Thymus (tissue), 11 donors: ENCODE measurements at regions not wholly inside any gene's neighbourhood (a gene's known extent, or its start where the extent isn't known, plus 50 kb on each side); places are given as distances from the start of the nearest gene placed in this dataset.

Source experiments
- DNase-seq, 9 donors: peaks; one replicate each; pipeline ENCODE4 v3.0.0-alpha.2; 2013; ENCODE audit warnings: low spot score in 9 of 9, low read depth in 6 of 9, missing footprints in 1 of 9
- H3K27ac ChIP-seq, 2 donors: one replicate each; pipeline ENCODE4 v1.5.1; 2013; ENCODE audit warnings: control low read depth in 1 of 2, low read depth in 1 of 2, low read length in 1 of 2, mild to moderate bottlenecking in 1 of 2, moderate library complexity in 1 of 2
- H3K27me3 ChIP-seq, 2 donors: one replicate each; pipeline ENCODE4 v1.5.1; 2013; ENCODE audit warnings: low read length in 1 of 2; ENCODE audit not compliant: control insufficient read depth in 2 of 2, insufficient read depth in 1 of 2
- H3K36me3 ChIP-seq, 2 donors: one replicate each; pipeline ENCODE4 v1.5.1; 2013; ENCODE audit warnings: low read length in 1 of 2, mild to moderate bottlenecking in 1 of 2, moderate library complexity in 1 of 2; ENCODE audit not compliant: control insufficient read depth in 2 of 2, insufficient read depth in 2 of 2
- H3K4me1 ChIP-seq, 2 donors: one replicate each; pipeline ENCODE4 v1.5.1; 2013; ENCODE audit warnings: low read length in 2 of 2; ENCODE audit not compliant: control insufficient read depth in 2 of 2, insufficient read depth in 2 of 2
- H3K4me3 ChIP-seq, 2 donors: one replicate each; pipeline ENCODE4 v1.5.1; 2013; ENCODE audit warnings: low read length in 2 of 2, control low read depth in 1 of 2, mild to moderate bottlenecking in 1 of 2
- H3K9me3 ChIP-seq, 2 donors: one replicate each; pipeline ENCODE4 v1.5.1; 2013; ENCODE audit warnings: low read length in 1 of 2, mild to moderate bottlenecking in 1 of 2; ENCODE audit not compliant: control insufficient read depth in 2 of 2, insufficient read depth in 1 of 2
- WGBS: extraction: QIAGEN DNeasy Blood & Tissue Kit; methylation state at CpG from one replicate; pipeline ENCODE4 v1.1.7; 2013; 5-methylcytosine and 5-hydroxymethylcytosine counted together
- donor health status: healthy.

- no peaks in the 10 kb centered on the region for H3K9me3 ChIP-seq
- H3K27ac ChIP-seq: no peak overlapping the region
- H3K4me1 ChIP-seq: peaks cover 0 to 19% of the 10 kb centered on the region in 2 donors
- DNase-seq: no peak
- H3K36me3 ChIP-seq: no peaks in the 10 kb centered on the region
- H3K4me3 ChIP-seq: no peak overlapping the region
- WGBS: 38% methylated on average over 2 of the region's 2 CpGs
- no peaks in the 10 kb centered on the region for H3K27me3 ChIP-seq
Measured at GRCh38 chr1:222098404-222098803, 356.5 kb upstream of the DUSP10 start.

DNA sequence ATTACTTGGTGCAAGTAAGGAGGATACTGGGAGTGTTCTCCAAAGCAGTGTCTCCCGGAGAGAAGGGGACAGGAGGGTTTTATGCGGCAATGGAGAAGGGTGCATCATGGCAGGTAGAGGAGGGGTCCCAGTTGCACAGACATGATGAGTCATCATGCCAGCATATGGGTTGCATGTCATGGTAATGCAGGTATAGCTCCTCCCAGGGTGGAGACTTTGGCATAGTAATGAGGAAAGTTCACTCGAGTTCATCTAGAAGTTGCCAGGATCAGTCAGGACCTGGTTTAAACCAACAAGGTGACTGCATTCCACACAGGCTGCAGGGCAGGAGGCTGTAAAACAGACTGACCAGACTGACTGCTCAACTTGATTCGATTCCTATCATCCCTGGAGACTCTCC is 355.7 kb upstream of the DUSP10 start:
- DNase-seq: no peak
- 92% methylated on average over 4 of the region's 4 CpGs for WGBS
- H3K27ac ChIP-seq: no peak overlapping the region

GRCh38 chr1:222096883-222097282 is 355.0 kb upstream of the DUSP10 start:
- no peak overlapping the region for H3K4me3 ChIP-seq
- H3K36me3 ChIP-seq: no peaks in the 10 kb centered on the region
- no peaks in the 10 kb centered on the region for H3K9me3 ChIP-seq
- H3K27ac ChIP-seq: no peak overlapping the region
- no peaks in the 10 kb centered on the region for H3K27me3 ChIP-seq
- H3K4me1 ChIP-seq: peaks cover 0 to 11% of the 10 kb centered on the region in 2 donors
- 74% methylated on average over 4 of the region's 4 CpGs for WGBS
- DNase-seq: no peak

More for the DNA sequence above, 355.7 kb upstream of the DUSP10 start:
- Histone ChIP-seq H3K9me3 (no peaks in the 10 kb centered on the region), H3K4me1 (peaks cover 0 to 12% of the 10 kb centered on the region in 2 donors), H3K27me3 (no peaks in the 10 kb centered on the region), H3K36me3 (no peaks in the 10 kb centered on the region), H3K4me3 (no peak overlapping the region)

DNA sequence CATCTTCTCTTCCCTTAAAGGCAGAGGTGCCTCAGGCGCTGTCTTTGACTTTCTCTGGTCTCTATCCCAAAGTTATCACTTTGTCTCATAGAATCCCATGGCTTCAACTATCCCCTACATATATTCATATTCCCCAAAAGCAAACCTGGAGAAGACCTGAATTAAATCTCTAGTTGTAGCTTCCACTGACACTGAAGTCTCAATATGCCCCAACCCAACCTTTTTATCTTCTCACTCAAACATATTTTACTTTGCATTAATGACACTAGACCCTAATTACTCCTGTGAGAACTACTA is 354.5 kb upstream of the DUSP10 start:
- Histone ChIP-seq H3K4me1 (peaks cover 0 to 7% of the 10 kb centered on the region in 2 donors), H3K27ac (no peak overlapping the region), H3K36me3 (no peaks in the 10 kb centered on the region), H3K4me3 (no peak overlapping the region), H3K27me3 (no peaks in the 10 kb centered on the region), H3K9me3 (no peaks in the 10 kb centered on the region)
- no peak for DNase-seq
- 90% methylated on average over 1 of the region's 1 CpG for whole genome bisulfite sequencing

GRCh38 chr1:222095606-222096475 is 354.0 kb upstream of the DUSP10 start:
- Histone ChIP-seq H3K4me3 (no peak overlapping the region), H3K4me1 (peaks cover 0 to 2% of the 10 kb centered on the region in 2 donors), H3K9me3 (no peaks in the 10 kb centered on the region), H3K27ac (no peak overlapping the region), H3K36me3 (no peaks in the 10 kb centered on the region), H3K27me3 (no peaks in the 10 kb centered on the region)
- 63% methylated on average over 11 of the region's 11 CpGs for WGBS
- DNase-seq: peak in 8 of 9 donors; percentile 25 to 67 (median 38)

GRCh38 chr1:222093518-222093917 is 351.6 kb upstream of the DUSP10 start:
- no peak overlapping the region for H3K4me3 ChIP-seq
- no peaks in the 10 kb centered on the region for H3K9me3 ChIP-seq
- no peak overlapping the region for H3K27ac ChIP-seq
- H3K36me3 ChIP-seq: no peaks in the 10 kb centered on the region
- H3K4me1 ChIP-seq: no peaks in the 10 kb centered on the region
- DNase-seq: no peak
- no peaks in the 10 kb centered on the region for H3K27me3 ChIP-seq
- WGBS: 97% methylated on average over 4 of the region's 4 CpGs

GRCh38 chr1:222090103-222090502 is 348.2 kb upstream of the DUSP10 start:
- no peak overlapping the region for H3K4me3 ChIP-seq
- no peak for DNase-seq
- no peaks in the 10 kb centered on the region for H3K36me3 ChIP-seq
- no peaks in the 10 kb centered on the region for H3K27me3 ChIP-seq
- no peaks in the 10 kb centered on the region for H3K4me1 ChIP-seq
- no peaks in the 10 kb centered on the region for H3K9me3 ChIP-seq
- 81% methylated on average over 4 of the region's 4 CpGs for WGBS
- H3K27ac ChIP-seq: no peak overlapping the region

- H3K4me3 ChIP-seq: no peak overlapping the region
- no peaks in the 10 kb centered on the region for H3K36me3 ChIP-seq
- no peaks in the 10 kb centered on the region for H3K4me1 ChIP-seq
- H3K27me3 ChIP-seq: no peaks in the 10 kb centered on the region
- no peaks in the 10 kb centered on the region for H3K9me3 ChIP-seq
- H3K27ac ChIP-seq: no peak overlapping the region
- no peak for DNase-seq
- 92% methylated on average over 9 of the region's 9 CpGs for WGBS
Measured at GRCh38 chr1:222087221-222087920, 345.5 kb upstream of the DUSP10 start.

- H3K4me1 ChIP-seq: no peaks in the 10 kb centered on the region
- H3K27ac ChIP-seq: no peak overlapping the region
- WGBS: 98% methylated on average over 1 of the region's 1 CpG
- DNase-seq: no peak
- H3K36me3 ChIP-seq: no peaks in the 10 kb centered on the region
- H3K9me3 ChIP-seq: no peaks in the 10 kb centered on the region
- H3K27me3 ChIP-seq: no peaks in the 10 kb centered on the region
- H3K4me3 ChIP-seq: no peak overlapping the region
Measured at GRCh38 chr1:222084996-222085395, 343.1 kb upstream of the DUSP10 start.
